Smooth muscle cell (in vitro differentiated cells): ENCODE measurements at regions not wholly inside any gene's neighbourhood (a gene's known extent, or its start where the extent isn't known, plus 50 kb on each side); places are given as distances from the start of the nearest gene placed in this dataset.

Experiments used
- DNase-seq: peaks from one replicate; lab custom pipeline; 2025; ENCODE audit not compliant: unreplicated experiment; lab: John Stamatoyannopoulos, UW
- H2AFZ ChIP-seq: fragments of 200-600 bp; sonication (generic); 2 replicates; pipeline ENCODE4 v1.6.0; 2016; ENCODE audit warnings: antibody characterized with exemption, low read depth, mild to moderate bottlenecking
- H3F3A ChIP-seq: fragments of 200-600 bp; sonication (generic); 2 replicates; pipeline ENCODE4 v1.6.0; 2017; ENCODE audit warnings: antibody characterized with exemption, low read depth
- H3K27ac ChIP-seq: fragments of 200-600 bp; sonication (generic); 2 replicates; pipeline ENCODE4 v1.5.1; 2016; ENCODE audit warnings: low read depth, mild to moderate bottlenecking
- H3K27me3 ChIP-seq: fragments of 200-600 bp; sonication (generic); 2 replicates; pipeline ENCODE4 v1.6.1; 2016; ENCODE audit warnings: low read depth, mild to moderate bottlenecking
- H3K36me3 ChIP-seq: fragments of 200-600 bp; sonication (generic); 2 replicates; pipeline ENCODE4 v1.5.1; 2016; ENCODE audit warnings: low read depth
- H3K4me1 ChIP-seq: fragments of 200-600 bp; sonication (generic); 2 replicates; pipeline ENCODE4 v1.5.1; 2016; ENCODE audit warnings: low read depth
- H3K4me2 ChIP-seq: fragments of 200-600 bp; sonication (generic); 2 replicates; pipeline ENCODE4 v1.6.0; 2016; ENCODE audit warnings: mild to moderate bottlenecking
- H3K4me3 ChIP-seq: fragments of 200-600 bp; sonication (generic); 2 replicates; pipeline ENCODE4 v1.5.1; 2016; ENCODE audit warnings: mild to moderate bottlenecking
- H3K79me2 ChIP-seq: fragments of 200-600 bp; sonication (generic); 2 replicates; pipeline ENCODE4 v1.6.0; 2016; ENCODE audit warnings: low read depth, mild to moderate bottlenecking
- H3K9ac ChIP-seq: fragments of 200-600 bp; sonication (generic); 2 replicates; pipeline ENCODE4 v1.6.0; 2016; ENCODE audit warnings: low read depth
- H3K9me3 ChIP-seq: fragments of 200-600 bp; sonication (generic); replicated peaks from 2 replicates; pipeline ENCODE4 v1.5.1; 2016; ENCODE audit warnings: low read depth
- H4K20me1 ChIP-seq: fragments of 200-600 bp; sonication (generic); 2 replicates; pipeline ENCODE4 v1.6.0; 2016; ENCODE audit warnings: low read depth
- CTCF ChIP-seq: fragments of 200-600 bp; sonication (generic); IDR thresholded peaks from 2 replicates; pipeline ENCODE4 v1.5.1; 2017; ENCODE audit warnings: borderline replicate concordance, mild to moderate bottlenecking, antibody characterized with exemption; ENCODE audit not compliant: insufficient read depth, poor library complexity, severe bottlenecking
- WGBS: methylation state at CpG from one replicate; pipeline ENCODE4 v1.1.7; 2016; ENCODE audit warnings: low lambda C conversion rate; 5-methylcytosine and 5-hydroxymethylcytosine counted together

DNA sequence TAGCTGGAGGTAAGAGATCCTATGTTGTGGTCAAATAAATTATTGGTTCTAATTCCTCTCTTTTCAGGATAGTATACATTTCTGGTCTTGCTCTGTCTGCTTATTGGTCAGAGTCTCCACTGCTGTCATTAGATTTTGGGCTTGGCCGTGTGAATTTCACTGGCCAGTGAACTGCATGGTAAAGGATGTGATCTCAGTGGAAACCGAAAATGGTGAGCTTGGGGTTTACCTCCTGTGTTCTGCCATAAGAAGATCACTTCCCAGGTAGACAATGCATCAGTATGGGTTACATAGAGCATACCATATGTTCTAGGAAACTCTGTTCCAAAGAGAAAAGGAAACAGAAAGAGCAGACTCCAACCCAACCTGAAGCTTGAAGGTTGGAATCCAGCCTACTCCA lies 1123.3 kb upstream of the B3GALT2 start:
- no peak overlapping the region for H3K9ac ChIP-seq
- no peak overlapping the region for H2AFZ ChIP-seq
- WGBS: 85% methylated on average over 2 of the region's 2 CpGs
- H3K4me3 ChIP-seq: no peak overlapping the region
- no peaks in the 10 kb centered on the region for H3K36me3 ChIP-seq
- no peak overlapping the region for H3K4me2 ChIP-seq
- no peaks in the 10 kb centered on the region for H3F3A ChIP-seq
- no peak for DNase-seq
- TF ChIP-seq CTCF: no peak
- no peaks in the 10 kb centered on the region for H4K20me1 ChIP-seq
- H3K27me3 ChIP-seq: no peaks in the 10 kb centered on the region
- H3K9me3 ChIP-seq: no peaks in the 10 kb centered on the region
- H3K27ac ChIP-seq: no peak overlapping the region
- no peaks in the 10 kb centered on the region for H3K4me1 ChIP-seq
- H3K79me2 ChIP-seq: no peaks in the 10 kb centered on the region

DNA sequence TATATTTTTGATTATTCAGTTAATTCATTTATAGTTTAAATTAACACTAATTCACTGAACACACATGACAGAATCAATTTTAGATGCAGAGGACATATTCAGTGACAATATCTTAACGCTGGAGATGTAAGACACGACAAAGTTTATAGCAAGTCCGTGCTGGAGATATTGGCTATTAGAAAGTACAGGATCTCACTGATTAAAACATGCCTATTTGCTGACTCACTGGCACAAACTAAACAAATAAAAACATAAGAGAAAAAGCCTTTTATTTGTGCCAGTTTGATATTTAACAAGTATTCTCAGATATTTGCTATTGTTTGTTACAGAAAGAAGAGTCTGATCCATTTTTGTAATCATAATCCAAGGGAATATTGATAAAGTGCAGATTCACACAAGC lies 1122.9 kb upstream of the B3GALT2 start:
- Histone ChIP-seq H3F3A (no peaks in the 10 kb centered on the region), H3K4me1 (no peaks in the 10 kb centered on the region), H3K79me2 (no peaks in the 10 kb centered on the region), H3K36me3 (no peaks in the 10 kb centered on the region), H3K4me3 (no peak overlapping the region), H4K20me1 (no peaks in the 10 kb centered on the region), H2AFZ (no peak overlapping the region), H3K27ac (no peak overlapping the region), H3K9ac (no peak overlapping the region), H3K27me3 (no peaks in the 10 kb centered on the region), H3K9me3 (no peaks in the 10 kb centered on the region), H3K4me2 (no peak overlapping the region)
- WGBS: 53% methylated on average over 3 of the region's 3 CpGs
- DNase-seq: no peak
- TF ChIP-seq CTCF: no peak

DNA sequence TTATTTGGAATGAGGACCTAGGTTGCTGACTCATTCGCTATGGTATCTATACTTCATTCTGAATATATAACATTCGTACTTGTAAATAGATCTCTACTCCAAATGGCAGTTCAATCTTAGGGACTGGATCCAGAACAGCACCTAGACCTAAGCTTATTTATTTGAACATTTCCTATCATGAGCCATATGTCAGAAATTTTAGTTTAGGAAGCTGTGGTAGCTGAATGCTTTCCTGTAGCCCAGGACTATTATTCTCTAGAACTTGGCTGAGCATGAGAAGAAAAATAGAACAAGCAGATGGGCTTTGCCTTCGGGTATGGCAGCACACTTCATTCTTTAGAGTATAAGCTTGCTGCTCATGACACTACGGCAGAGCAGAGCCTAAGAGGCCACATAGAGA lies 1114.4 kb upstream of the B3GALT2 start:
- Histone ChIP-seq H4K20me1 (no peaks in the 10 kb centered on the region), H3K9ac (no peak overlapping the region), H3K4me3 (no peak overlapping the region), H3K79me2 (no peaks in the 10 kb centered on the region), H3K9me3 (no peaks in the 10 kb centered on the region), H3K4me2 (no peak overlapping the region), H2AFZ (no peak overlapping the region), H3K36me3 (no peaks in the 10 kb centered on the region), H3K27ac (no peak overlapping the region), H3K27me3 (no peaks in the 10 kb centered on the region), H3F3A (no peaks in the 10 kb centered on the region), H3K4me1 (no peaks in the 10 kb centered on the region)
- DNase-seq: no peak
- 95% methylated on average over 4 of the region's 4 CpGs for WGBS
- no peak for TF ChIP-seq CTCF

GRCh38 chr1:194300340-194300739 lies 1113.9 kb upstream of the B3GALT2 start:
- Histone ChIP-seq H3K4me3 (no peak overlapping the region), H3K27me3 (no peaks in the 10 kb centered on the region), H3K27ac (no peak overlapping the region), H3F3A (no peaks in the 10 kb centered on the region), H3K4me1 (no peaks in the 10 kb centered on the region), H3K79me2 (no peaks in the 10 kb centered on the region), H3K9me3 (no peaks in the 10 kb centered on the region), H3K36me3 (no peaks in the 10 kb centered on the region), H4K20me1 (no peaks in the 10 kb centered on the region), H3K4me2 (no peak overlapping the region), H3K9ac (no peak overlapping the region), H2AFZ (no peak overlapping the region)
- no peak for TF ChIP-seq CTCF
- DNase-seq: no peak
- WGBS: 90% methylated on average over 1 of the region's 1 CpG
